GM19328 (cell line): ENCODE measurements at regions not wholly inside any gene's neighbourhood (a gene's known extent, or its start where the extent isn't known, plus 50 kb on each side); places are given as distances from the start of the nearest gene placed in this dataset.
"Not testable (repeated sequence)": the region's sequence is repeated elsewhere in the genome, so short reads cannot be mapped to it uniquely, and the experiment has no call there.

ENCODE experiments used
- ATAC-seq: cut with Tn5 transposase; IDR thresholded peaks from one replicate; pipeline ENCODE4 v1.9.1; 2021; ENCODE audit warnings: mild to moderate bottlenecking, moderate library complexity; ENCODE audit not compliant: unreplicated experiment

- no peak for ATAC-seq
Observed at GRCh38 chr7:10720042-10720441, 253.6 kb upstream of the PHF14 start.

- no peak for ATAC-seq
Observed at GRCh38 chr7:10721289-10721688, 252.4 kb upstream of the PHF14 start.

- ATAC-seq: no peak
Observed at GRCh38 chr7:10723832-10724231, 249.8 kb upstream of the PHF14 start.

GRCh38 chr7:10724449-10724848, 249.2 kb upstream of the PHF14 start:
- ATAC-seq: no peak

GRCh38 chr7:10727636-10728035, 246.0 kb upstream of the PHF14 start:
- ATAC-seq: no peak

- ATAC-seq: no peak
Observed at GRCh38 chr7:10731253-10731773, 242.4 kb upstream of the PHF14 start.

- no peak for ATAC-seq
Observed at GRCh38 chr7:10733747-10734146, 239.9 kb upstream of the PHF14 start.

- no peak for ATAC-seq
Observed at GRCh38 chr7:10734595-10734994, 239.1 kb upstream of the PHF14 start.

GRCh38 chr7:10739401-10739800, 234.3 kb upstream of the PHF14 start:
- no peak for ATAC-seq

- ATAC-seq: no peak
Observed at GRCh38 chr7:10740805-10741204, 232.9 kb upstream of the PHF14 start.

- no peak for ATAC-seq
Observed at GRCh38 chr7:10756981-10757380, 216.7 kb upstream of the PHF14 start.

GRCh38 chr7:10759120-10759519, 214.6 kb upstream of the PHF14 start:
- no peak for ATAC-seq

- no peak for ATAC-seq
Observed at GRCh38 chr7:10767771-10768170, 205.9 kb upstream of the PHF14 start.

- no peak for ATAC-seq
Observed at GRCh38 chr7:10770176-10770575, 203.5 kb upstream of the PHF14 start.

- no peak for ATAC-seq
Observed at GRCh38 chr7:10773430-10773829, 200.2 kb upstream of the PHF14 start.

- ATAC-seq: no peak
Observed at GRCh38 chr7:10779465-10780399, 193.9 kb upstream of the PHF14 start.

- no peak for ATAC-seq
Observed at GRCh38 chr7:10780400-10780747, 193.3 kb upstream of the PHF14 start.

GRCh38 chr7:10786976-10787375, 186.7 kb upstream of the PHF14 start:
- not testable (repeated sequence) for ATAC-seq

- no peak for ATAC-seq
Observed at GRCh38 chr7:10789170-10789569, 184.5 kb upstream of the PHF14 start.

GRCh38 chr7:10790910-10791309, 182.8 kb upstream of the PHF14 start:
- no peak for ATAC-seq

- ATAC-seq: no peak
Observed at GRCh38 chr7:10793995-10794775, 179.5 kb upstream of the PHF14 start.

- no peak for ATAC-seq
Observed at GRCh38 chr7:10797157-10797556, 176.5 kb upstream of the PHF14 start.
